PFSK-1 (cell line): ENCODE measurements at regions not wholly inside any gene's neighbourhood (a gene's known extent, or its start where the extent isn't known, plus 50 kb on each side); places are given as distances from the start of the nearest gene placed in this dataset.

ENCODE experiments used
- FOXP2 ChIP-seq: optimal IDR thresholded peaks from 2 replicates; pipeline ENCODE3; 2011; ENCODE audit warnings: borderline replicate concordance, control low read depth, inconsistent platforms; ENCODE audit not compliant: insufficient read depth; ENCODE audit errors: extremely low read length, extremely low read depth
- SIN3A ChIP-seq: IDR thresholded peaks from 2 replicates; pipeline ENCODE4 v1.6.1; 2012; ENCODE audit warnings: mild to moderate bottlenecking, low read length, moderate library complexity, borderline replicate concordance; ENCODE audit not compliant: insufficient read depth
- TAF1 ChIP-seq: IDR thresholded peaks from 2 replicates; pipeline ENCODE4 v1.6.1; 2012; ENCODE audit warnings: low read length, control low read depth, borderline replicate concordance; ENCODE audit not compliant: insufficient read depth
- TF ChIP-seq, protein P1 (sequence below), 2 experiments: IDR thresholded peaks; 2 replicates each; pipeline versions ENCODE4 v1.6.1 to v1.8.0; 2011 to 2012; ENCODE audit warnings: low read depth in 2 of 2, low read length in 2 of 2, control low read depth in 1 of 2, inconsistent platforms in 1 of 2, mild to moderate bottlenecking in 1 of 2, moderate library complexity in 1 of 2; ENCODE audit not compliant: insufficient read depth in 1 of 2

DNA sequence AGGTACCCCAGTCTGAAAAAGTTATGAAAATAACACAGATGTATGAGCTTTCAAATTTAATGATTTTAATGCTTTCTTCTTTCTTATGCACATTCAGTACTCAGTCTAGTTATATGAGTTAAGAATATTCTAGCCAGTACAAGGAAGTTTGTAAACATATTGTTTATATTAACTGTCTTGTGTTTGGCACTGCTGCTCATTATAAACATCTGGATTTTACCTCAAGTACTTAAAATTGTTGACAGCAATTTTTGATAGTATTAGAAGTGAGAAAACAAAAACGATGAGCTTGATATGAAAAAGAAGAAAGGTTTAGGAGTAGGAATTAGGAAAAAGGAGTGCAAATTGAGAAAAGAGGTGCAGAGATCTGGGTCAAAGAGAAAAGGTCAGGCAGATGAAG is 293.3 kb downstream of the C3orf38 start:
- TF ChIP-seq SIN3A = no peak
- no peak for TF ChIP-seq FOXP2
- TF ChIP-seq TAF1 = no peak
- TF ChIP-seq, protein P1, sequence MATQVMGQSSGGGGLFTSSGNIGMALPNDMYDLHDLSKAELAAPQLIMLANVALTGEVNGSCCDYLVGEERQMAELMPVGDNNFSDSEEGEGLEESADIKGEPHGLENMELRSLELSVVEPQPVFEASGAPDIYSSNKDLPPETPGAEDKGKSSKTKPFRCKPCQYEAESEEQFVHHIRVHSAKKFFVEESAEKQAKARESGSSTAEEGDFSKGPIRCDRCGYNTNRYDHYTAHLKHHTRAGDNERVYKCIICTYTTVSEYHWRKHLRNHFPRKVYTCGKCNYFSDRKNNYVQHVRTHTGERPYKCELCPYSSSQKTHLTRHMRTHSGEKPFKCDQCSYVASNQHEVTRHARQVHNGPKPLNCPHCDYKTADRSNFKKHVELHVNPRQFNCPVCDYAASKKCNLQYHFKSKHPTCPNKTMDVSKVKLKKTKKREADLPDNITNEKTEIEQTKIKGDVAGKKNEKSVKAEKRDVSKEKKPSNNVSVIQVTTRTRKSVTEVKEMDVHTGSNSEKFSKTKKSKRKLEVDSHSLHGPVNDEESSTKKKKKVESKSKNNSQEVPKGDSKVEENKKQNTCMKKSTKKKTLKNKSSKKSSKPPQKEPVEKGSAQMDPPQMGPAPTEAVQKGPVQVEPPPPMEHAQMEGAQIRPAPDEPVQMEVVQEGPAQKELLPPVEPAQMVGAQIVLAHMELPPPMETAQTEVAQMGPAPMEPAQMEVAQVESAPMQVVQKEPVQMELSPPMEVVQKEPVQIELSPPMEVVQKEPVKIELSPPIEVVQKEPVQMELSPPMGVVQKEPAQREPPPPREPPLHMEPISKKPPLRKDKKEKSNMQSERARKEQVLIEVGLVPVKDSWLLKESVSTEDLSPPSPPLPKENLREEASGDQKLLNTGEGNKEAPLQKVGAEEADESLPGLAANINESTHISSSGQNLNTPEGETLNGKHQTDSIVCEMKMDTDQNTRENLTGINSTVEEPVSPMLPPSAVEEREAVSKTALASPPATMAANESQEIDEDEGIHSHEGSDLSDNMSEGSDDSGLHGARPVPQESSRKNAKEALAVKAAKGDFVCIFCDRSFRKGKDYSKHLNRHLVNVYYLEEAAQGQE (IDR thresholded peaks at IDR 0.05; ENCODE audit: insufficient read depth in 1 of 2, low read depth in 2 of 2, low read length in 2 of 2) = no peak
